Mesendoderm (in vitro differentiated cells): ENCODE measurements at regions not wholly inside any gene's neighbourhood (a gene's known extent, or its start where the extent isn't known, plus 50 kb on each side); places are given as distances from the start of the nearest gene placed in this dataset.

Experiments used
- DNase-seq: peaks from one replicate; pipeline ENCODE4 v3.0.0; 2013
- H2AK5ac ChIP-seq: 2 replicates; pipeline ENCODE4 v1.6.1; 2013; ENCODE audit warnings: low read length, inconsistent platforms
- H2BK120ac ChIP-seq: 2 replicates; pipeline ENCODE4 v1.6.1; 2013; ENCODE audit warnings: low read depth, mild to moderate bottlenecking, low read length, moderate library complexity, mixed read lengths
- H2BK15ac ChIP-seq: replicated peaks from 2 replicates; pipeline ENCODE4 v1.6.1; 2013; ENCODE audit warnings: low read depth, mild to moderate bottlenecking, moderate library complexity
- H2BK5ac ChIP-seq: 2 replicates; pipeline ENCODE4 v1.6.1; 2013; ENCODE audit warnings: low read length, inconsistent platforms
- H3K18ac ChIP-seq: 2 replicates; pipeline ENCODE4 v1.6.1; 2013; ENCODE audit warnings: mild to moderate bottlenecking, low read length, mixed read lengths
- H3K23ac ChIP-seq: one replicate; pipeline ENCODE4 v1.6.1; 2013; ENCODE audit warnings: low read length
- H3K27ac ChIP-seq: 2 replicates; pipeline ENCODE4 v1.5.1; 2013; ENCODE audit warnings: low read depth, mild to moderate bottlenecking, inconsistent platforms, low read length, moderate library complexity
- H3K27me3 ChIP-seq: 2 replicates; pipeline ENCODE4 v1.6.1; 2013; ENCODE audit warnings: low read length, control low read depth, mild to moderate bottlenecking, inconsistent platforms; ENCODE audit not compliant: insufficient read depth, poor library complexity
- H3K36me3 ChIP-seq: 2 replicates; pipeline ENCODE4 v1.6.1; 2013; ENCODE audit warnings: low read length, inconsistent platforms; ENCODE audit not compliant: control insufficient read depth, insufficient read depth
- H3K4ac ChIP-seq: one replicate; pipeline ENCODE4 v1.6.1; 2013; ENCODE audit warnings: low read depth, mild to moderate bottlenecking, low read length, moderate library complexity
- H3K4me1 ChIP-seq: 2 replicates; pipeline ENCODE4 v1.6.1; 2013; ENCODE audit warnings: low read depth, low read length, inconsistent platforms; ENCODE audit not compliant: control insufficient read depth
- H3K4me2 ChIP-seq: 2 replicates; pipeline ENCODE4 v1.6.1; 2013; ENCODE audit warnings: low read length
- H3K4me3 ChIP-seq: 2 replicates; pipeline ENCODE4 v1.5.1; 2013; ENCODE audit warnings: mild to moderate bottlenecking, low read length
- H3K56ac ChIP-seq: one replicate; pipeline ENCODE4 v1.6.1; 2013; ENCODE audit warnings: low read length
- H3K79me1 ChIP-seq: 2 replicates; pipeline ENCODE4 v1.6.1; 2013; ENCODE audit warnings: low read length, inconsistent platforms
- H3K79me2 ChIP-seq: 2 replicates; pipeline ENCODE4 v1.6.1; 2013; ENCODE audit warnings: mild to moderate bottlenecking, low read length; ENCODE audit not compliant: control insufficient read depth, insufficient read depth
- H3K9ac ChIP-seq: 2 replicates; pipeline ENCODE4 v1.6.1; 2013; ENCODE audit warnings: low read length, inconsistent platforms
- H4K5ac ChIP-seq: one replicate; pipeline ENCODE4 v1.6.1; 2013; ENCODE audit warnings: low read length
- H4K8ac ChIP-seq: one replicate; pipeline ENCODE4 v1.6.1; 2013; ENCODE audit warnings: low read depth, mild to moderate bottlenecking, control low read depth, low read length, moderate library complexity
- WGBS: extraction: QIAGEN DNeasy Blood & Tissue Kit; methylation state at CpG from one replicate; pipeline ENCODE4 v1.1.7; 2013; ENCODE audit warnings: low lambda C conversion rate, missing lambda C conversion rate; ENCODE audit not compliant: insufficient coverage; ENCODE audit errors: extremely low coverage; 5-methylcytosine and 5-hydroxymethylcytosine counted together

- Histone ChIP-seq H3K9ac (no peak overlapping the region), H3K79me1 (no peaks in the 10 kb centered on the region), H3K4me3 (no peak overlapping the region), H3K18ac (no peak overlapping the region), H3K56ac (no peak overlapping the region), H2BK15ac (no peak overlapping the region), H3K23ac (no peak overlapping the region), H4K8ac (no peak overlapping the region), H4K5ac (no peak overlapping the region), H3K27me3 (no peaks in the 10 kb centered on the region), H2AK5ac (no peak overlapping the region), H3K4me1 (no peaks in the 10 kb centered on the region), H3K27ac (no peak overlapping the region), H3K4ac (no peak overlapping the region), H3K79me2 (no peaks in the 10 kb centered on the region), H3K4me2 (no peak overlapping the region), H2BK120ac (no peak overlapping the region), H3K36me3 (no peaks in the 10 kb centered on the region), H2BK5ac (no peak overlapping the region)
- peak; percentile 2 for DNase-seq
- no CpG with 5 or more reads among the region's 1 CpG for WGBS
Measured at GRCh38 chr16:76612497-76612896, 335.3 kb downstream of the CNTNAP4 start.

- DNase-seq: no peak
- H3K36me3 ChIP-seq: no peaks in the 10 kb centered on the region
- no peak overlapping the region for H3K23ac ChIP-seq
- H3K4me1 ChIP-seq: no peaks in the 10 kb centered on the region
- H3K4me3 ChIP-seq: no peak overlapping the region
- H2BK5ac ChIP-seq: no peak overlapping the region
- no peak overlapping the region for H3K9ac ChIP-seq
- H3K79me2 ChIP-seq: no peaks in the 10 kb centered on the region
- H3K27ac ChIP-seq: no peak overlapping the region
- H2BK15ac ChIP-seq: no peak overlapping the region
- H4K5ac ChIP-seq: no peak overlapping the region
- H3K18ac ChIP-seq: no peak overlapping the region
- no peak overlapping the region for H3K56ac ChIP-seq
- no peak overlapping the region for H3K4me2 ChIP-seq
- H3K79me1 ChIP-seq: no peaks in the 10 kb centered on the region
- H2BK120ac ChIP-seq: no peak overlapping the region
- no peak overlapping the region for H2AK5ac ChIP-seq
- no peak overlapping the region for H3K4ac ChIP-seq
- H3K27me3 ChIP-seq: no peaks in the 10 kb centered on the region
- H4K8ac ChIP-seq: no peak overlapping the region
Measured at GRCh38 chr16:76614269-76614668, 337.1 kb downstream of the CNTNAP4 start.

GRCh38 chr16:76622876-76623275 is 345.7 kb downstream of the CNTNAP4 start:
- H3K27me3 ChIP-seq: no peaks in the 10 kb centered on the region
- H2AK5ac ChIP-seq: no peak overlapping the region
- H3K4ac ChIP-seq: no peak overlapping the region
- no peak overlapping the region for H3K18ac ChIP-seq
- H3K4me3 ChIP-seq: no peak overlapping the region
- no peaks in the 10 kb centered on the region for H3K4me1 ChIP-seq
- no peak overlapping the region for H3K56ac ChIP-seq
- H3K79me1 ChIP-seq: no peaks in the 10 kb centered on the region
- no peak overlapping the region for H3K23ac ChIP-seq
- no peak overlapping the region for H2BK5ac ChIP-seq
- H2BK120ac ChIP-seq: no peak overlapping the region
- H3K4me2 ChIP-seq: no peak overlapping the region
- no peak overlapping the region for H4K8ac ChIP-seq
- WGBS: no CpG with 5 or more reads among the region's 3 CpGs
- no peaks in the 10 kb centered on the region for H3K79me2 ChIP-seq
- H2BK15ac ChIP-seq: no peak overlapping the region
- H4K5ac ChIP-seq: no peak overlapping the region
- no peaks in the 10 kb centered on the region for H3K36me3 ChIP-seq
- H3K27ac ChIP-seq: no peak overlapping the region
- no peak overlapping the region for H3K9ac ChIP-seq
- no peak for DNase-seq

- DNase-seq: no peak
Measured at GRCh38 chr16:76634847-76635697, 357.9 kb downstream of the CNTNAP4 start.

GRCh38 chr16:76639685-76640289 is 362.6 kb downstream of the CNTNAP4 start:
- peak; percentile 78 for DNase-seq
- H3K56ac ChIP-seq: no peak overlapping the region
- no CpG with 5 or more reads among the region's 10 CpGs for WGBS
- no peak overlapping the region for H2BK5ac ChIP-seq
- H2BK120ac ChIP-seq: no peak overlapping the region
- no peak overlapping the region for H4K8ac ChIP-seq
- H3K27ac ChIP-seq: no peak overlapping the region
- no peak overlapping the region for H3K23ac ChIP-seq
- no peaks in the 10 kb centered on the region for H3K79me2 ChIP-seq
- H3K18ac ChIP-seq: no peak overlapping the region
- H3K4me3 ChIP-seq: no peak overlapping the region
- no peak overlapping the region for H2AK5ac ChIP-seq
- H3K9ac ChIP-seq: no peak overlapping the region
- H3K36me3 ChIP-seq: no peaks in the 10 kb centered on the region
- H3K79me1 ChIP-seq: no peaks in the 10 kb centered on the region
- H3K4ac ChIP-seq: no peak overlapping the region
- no peak overlapping the region for H2BK15ac ChIP-seq
- no peak overlapping the region for H3K4me2 ChIP-seq
- no peak overlapping the region for H4K5ac ChIP-seq
- H3K4me1 ChIP-seq: no peaks in the 10 kb centered on the region
- no peaks in the 10 kb centered on the region for H3K27me3 ChIP-seq

More at GRCh38 chr16:76634847-76635697, 357.9 kb downstream of the CNTNAP4 start:
- Histone ChIP-seq H3K4me1 (no peaks in the 10 kb centered on the region), H3K36me3 (no peaks in the 10 kb centered on the region), H3K4me3 (no peak overlapping the region), H3K4ac (no peak overlapping the region), H3K79me1 (no peaks in the 10 kb centered on the region), H3K18ac (no peak overlapping the region), H3K4me2 (no peak overlapping the region), H3K79me2 (no peaks in the 10 kb centered on the region), H3K9ac (no peak overlapping the region), H3K27ac (no peak overlapping the region), H2BK15ac (no peak overlapping the region), H3K23ac (no peak overlapping the region), H2BK120ac (no peak overlapping the region), H3K56ac (no peak overlapping the region), H2AK5ac (no peak overlapping the region), H4K5ac (no peak overlapping the region), H3K27me3 (no peaks in the 10 kb centered on the region), H4K8ac (no peak overlapping the region), H2BK5ac (no peak overlapping the region)
- no CpG with 5 or more reads among the region's 36 CpGs for WGBS
